K562 (cell line): ENCODE measurements at regions not wholly inside any gene's neighbourhood (a gene's known extent, or its start where the extent isn't known, plus 50 kb on each side); places are given as distances from the start of the nearest gene placed in this dataset.

Experiments used
- CTCF ChIP-seq, 3 experiments: IDR thresholded peaks in 2 of 3; conservative IDR thresholded peaks in 1 of 3; 2 replicates each; pipeline ENCODE4 v1.5.1; 2011 to 2012; ENCODE audit warnings: low read length in 3 of 3, mild to moderate bottlenecking in 3 of 3, control low read depth in 2 of 3, improper control_type of control experiment in 1 of 3, inconsistent platforms in 1 of 3, low read depth in 1 of 3, mixed read lengths in 1 of 3, moderate library complexity in 1 of 3; ENCODE audit not compliant: insufficient read depth in 2 of 3
- GMEB1 ChIP-seq: fragments of 250-450 bp; sonication (Bioruptor Pico); IDR thresholded peaks from 2 replicates; pipeline ENCODE4 v1.4.0; 2020; ENCODE audit warnings: mild to moderate bottlenecking
- RBFOX2 ChIP-seq: fragments of 200-400 bp; formaldehyde crosslinking; IDR thresholded peaks from 2 replicates; pipeline ENCODE4 v1.6.1; 2017; ENCODE audit warnings: low read depth, mild to moderate bottlenecking, low read length, moderate library complexity
- ZNF76 ChIP-seq: fragments of 250-450 bp; sonication (Bioruptor Pico); IDR thresholded peaks from 2 replicates; pipeline ENCODE4 v1.4.0; 2020; ENCODE audit warnings: mild to moderate bottlenecking, moderate library complexity, borderline replicate concordance

DNA sequence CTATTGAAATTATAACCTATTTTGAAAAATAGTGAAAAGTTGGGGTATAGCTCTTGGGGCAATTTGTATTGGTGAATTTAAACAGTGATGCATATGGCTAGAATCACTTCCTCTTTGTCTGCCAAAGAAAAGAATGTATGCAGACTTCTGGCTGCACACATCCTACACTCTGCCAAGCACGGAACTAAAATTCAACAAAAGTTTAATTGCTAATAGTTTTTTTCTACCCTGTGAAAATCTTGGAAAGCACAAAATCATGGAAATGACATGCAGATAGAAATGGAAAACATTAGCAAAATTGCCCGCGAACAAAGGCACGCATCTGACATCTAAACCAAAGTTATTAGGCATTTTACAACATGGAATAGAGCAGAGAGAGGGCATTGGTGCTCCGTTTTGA, 106.4 kb upstream of the PDE10A start:
- TF ChIP-seq RBFOX2 (no peak), CTCF (IDR thresholded peaks at IDR 0.05 in 2 of 3, conservative IDR thresholded peaks at IDR 0.05 in 1 of 3; ENCODE audit: insufficient read depth in 2 of 3, low read depth in 1 of 3, low read length in 3 of 3) (no peak), GMEB1 (no peak), ZNF76 (CRISPR knock-in tag) (no peak)
